ENCODE measurements at regions not wholly inside any gene's neighbourhood (a gene's known extent, or its start where the extent isn't known, plus 50 kb on each side); places are given as distances from the start of the nearest gene placed in this dataset.
"Not testable (repeated sequence)": the region's sequence is repeated elsewhere in the genome, so short reads cannot be mapped to it uniquely, and the experiment has no call there.

GRCh38 chr21:28482657-28483056 is 510.0 kb downstream of the LTN1 start:
- H3K4me2 ChIP-seq (ENCODE audit: low read length): no peak overlapping the region
- no peaks in the 10 kb centered on the region for H3K9me2 ChIP-seq (replicated peaks; ENCODE audit: control insufficient read depth, low read length)
- no peak overlapping the region for H3K4me3 ChIP-seq (ENCODE audit: low read length)
- H3K36me3 ChIP-seq (ENCODE audit: control insufficient read depth, low read length): no peaks in the 10 kb centered on the region
- H3K27ac ChIP-seq (ENCODE audit: low read depth, low read length): no peak overlapping the region
- TF ChIP-seq CTCF (IDR thresholded peaks at IDR 0.05; ENCODE audit: low read depth, low read length, poor library complexity, severe bottlenecking): no peak
- TF ChIP-seq EZH2phosphoT487 (IDR thresholded peaks at IDR 0.05; ENCODE audit: borderline replicate concordance, low read length): no peak
- no peaks in the 10 kb centered on the region for H3K79me2 ChIP-seq (ENCODE audit: control insufficient read depth, low read length)
- H3K9me3 ChIP-seq (ENCODE audit: control insufficient read depth, insufficient read depth, low read length): no peaks in the 10 kb centered on the region
- no peaks in the 10 kb centered on the region; the same call in 1 of the 2 replicates for H4K20me1 ChIP-seq (ENCODE audit: control insufficient read depth, insufficient read depth, low read depth, low read length)
- H3K4me1 ChIP-seq (ENCODE audit: control insufficient read depth, low read length): peaks cover 4% of the 10 kb centered on the region; the same call in 1 of the 2 replicates
- H3K27me3 ChIP-seq (ENCODE audit: control insufficient read depth, low read length): no peaks in the 10 kb centered on the region
- no peaks in the 10 kb centered on the region for H3F3A ChIP-seq (ENCODE audit: control insufficient read depth, insufficient read depth)

GRCh38 chr21:28480470-28480869 is 512.2 kb downstream of the LTN1 start:
- Histone ChIP-seq H3K4me1 (ENCODE audit: control insufficient read depth, low read length) (peaks cover 7% of the 10 kb centered on the region; the same call in 1 of the 2 replicates), H3K27ac (ENCODE audit: low read depth, low read length) (no peak overlapping the region), H3K36me3 (ENCODE audit: control insufficient read depth, low read length) (no peaks in the 10 kb centered on the region), H3K9me3 (ENCODE audit: control insufficient read depth, insufficient read depth, low read length) (no peaks in the 10 kb centered on the region), H3K4me3 (ENCODE audit: low read length) (no peak overlapping the region), H3K79me2 (ENCODE audit: control insufficient read depth, low read length) (no peaks in the 10 kb centered on the region), H4K20me1 (ENCODE audit: control insufficient read depth, insufficient read depth, low read depth, low read length) (no peaks in the 10 kb centered on the region; the same call in 1 of the 2 replicates), H3F3A (ENCODE audit: control insufficient read depth, insufficient read depth) (no peaks in the 10 kb centered on the region), H3K9me2 (replicated peaks; ENCODE audit: control insufficient read depth, low read length) (no peaks in the 10 kb centered on the region), H3K27me3 (ENCODE audit: control insufficient read depth, low read length) (no peaks in the 10 kb centered on the region), H3K4me2 (ENCODE audit: low read length) (no peak overlapping the region)
- TF ChIP-seq EZH2phosphoT487 (IDR thresholded peaks at IDR 0.05; ENCODE audit: borderline replicate concordance, low read length) (no peak), CTCF (IDR thresholded peaks at IDR 0.05; ENCODE audit: low read depth, low read length, poor library complexity, severe bottlenecking) (no peak)

GRCh38 chr21:28473530-28474220 is 519.0 kb downstream of the LTN1 start:
- Histone ChIP-seq H3K27ac (ENCODE audit: low read depth, low read length) (no peak overlapping the region), H3K27me3 (ENCODE audit: control insufficient read depth, low read length) (no peaks in the 10 kb centered on the region), H3K4me1 (ENCODE audit: control insufficient read depth, low read length) (0 out of 2 replicates have a peak, but pooled peaks cover 5% of the 10 kb centered on the region), H3K4me3 (ENCODE audit: low read length) (no peak overlapping the region), H3K79me2 (ENCODE audit: control insufficient read depth, low read length) (no peaks in the 10 kb centered on the region), H3K9me3 (ENCODE audit: control insufficient read depth, insufficient read depth, low read length) (no peaks in the 10 kb centered on the region), H4K20me1 (ENCODE audit: control insufficient read depth, insufficient read depth, low read depth, low read length) (no peaks in the 10 kb centered on the region), H3K36me3 (ENCODE audit: control insufficient read depth, low read length) (no peaks in the 10 kb centered on the region), H3K4me2 (ENCODE audit: low read length) (no peak overlapping the region), H3K9me2 (replicated peaks; ENCODE audit: control insufficient read depth, low read length) (no peaks in the 10 kb centered on the region), H3F3A (ENCODE audit: control insufficient read depth, insufficient read depth) (no peaks in the 10 kb centered on the region)
- TF ChIP-seq EZH2phosphoT487 (IDR thresholded peaks at IDR 0.05; ENCODE audit: borderline replicate concordance, low read length): no peak
- no peak for TF ChIP-seq CTCF (IDR thresholded peaks at IDR 0.05; ENCODE audit: low read depth, low read length, poor library complexity, severe bottlenecking)

- not testable (repeated sequence) for H3F3A ChIP-seq (ENCODE audit: control insufficient read depth, insufficient read depth); H3K36me3 ChIP-seq (ENCODE audit: control insufficient read depth, low read length); H3K9me3 ChIP-seq (ENCODE audit: control insufficient read depth, insufficient read depth, low read length); H3K27ac ChIP-seq (ENCODE audit: low read depth, low read length); H3K4me1 ChIP-seq (ENCODE audit: control insufficient read depth, low read length); H3K27me3 ChIP-seq (ENCODE audit: control insufficient read depth, low read length); H3K4me2 ChIP-seq (ENCODE audit: low read length); H3K9me2 ChIP-seq (replicated peaks; ENCODE audit: control insufficient read depth, low read length); H4K20me1 ChIP-seq (ENCODE audit: control insufficient read depth, insufficient read depth, low read depth, low read length); H3K79me2 ChIP-seq (ENCODE audit: control insufficient read depth, low read length); H3K4me3 ChIP-seq (ENCODE audit: low read length)
Observed at GRCh38 chr21:28472543-28472942, 520.1 kb downstream of the LTN1 start.
